GM18520 (cell line): ENCODE measurements at regions not wholly inside any gene's neighbourhood (a gene's known extent, or its start where the extent isn't known, plus 50 kb on each side); places are given as distances from the start of the nearest gene placed in this dataset.
"Not testable (repeated sequence)": the region's sequence is repeated elsewhere in the genome, so short reads cannot be mapped to it uniquely, and the experiment has no call there.

Experiments used
- ATAC-seq: cut with Tn5 transposase; IDR thresholded peaks from one replicate; pipeline ENCODE4 v1.9.1; 2021; ENCODE audit not compliant: unreplicated experiment

DNA sequence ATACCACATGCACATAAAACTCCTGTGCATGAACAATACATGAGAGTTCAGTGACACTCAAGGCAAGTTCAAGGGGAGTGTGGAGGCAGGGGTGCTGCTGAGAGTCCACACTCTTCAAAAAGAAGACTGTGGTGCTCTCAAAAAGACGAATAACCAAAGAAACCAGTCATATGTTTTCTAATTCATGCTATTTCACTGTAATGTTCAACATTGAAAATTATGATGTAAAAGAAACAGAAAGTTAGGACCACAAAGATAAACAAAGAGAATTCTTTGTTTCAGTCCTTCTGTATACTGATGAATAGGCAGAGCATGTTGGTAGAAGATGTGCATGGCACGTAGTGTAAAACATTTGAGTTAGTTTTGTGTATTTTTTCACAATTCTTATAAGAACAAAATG, 864.2 kb upstream of the LRATD1 start:
- no peak for ATAC-seq

DNA sequence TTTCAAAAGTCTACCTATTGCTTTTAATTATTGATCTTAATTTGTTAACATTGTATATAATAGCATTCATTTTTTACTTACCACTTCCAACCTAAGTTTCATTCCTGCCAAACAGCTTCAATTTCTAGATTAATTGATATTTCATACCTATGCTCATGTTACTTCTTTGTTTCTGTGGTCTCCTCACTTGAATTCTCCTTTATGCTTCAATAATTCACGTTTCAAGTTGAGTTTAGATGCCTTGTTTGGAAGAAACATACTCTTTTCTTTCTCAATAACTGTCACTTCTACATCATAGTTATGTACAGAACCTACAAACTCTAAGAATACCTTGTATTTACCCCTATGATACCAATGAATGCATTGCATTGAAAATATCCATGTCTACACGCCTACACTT, 862.2 kb upstream of the LRATD1 start:
- ATAC-seq, result no peak

DNA sequence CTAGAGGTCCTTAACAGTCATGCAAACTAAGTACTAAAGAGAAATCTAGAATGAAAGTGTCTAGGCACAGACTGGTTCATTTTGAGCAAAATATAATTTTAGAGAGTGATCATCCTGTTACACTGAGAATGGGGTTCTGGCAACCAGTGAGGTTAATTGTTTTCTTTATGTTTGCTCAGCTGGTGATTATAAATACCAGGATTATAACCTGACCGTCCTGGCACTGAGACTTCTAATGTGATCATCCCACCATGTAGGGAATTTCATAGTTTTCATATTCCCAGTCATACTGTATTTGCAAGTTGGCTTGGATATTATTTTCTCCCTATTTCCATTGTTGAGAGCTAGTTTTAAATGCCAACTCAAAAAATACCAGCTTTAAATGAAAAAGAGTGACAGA, 852.5 kb upstream of the LRATD1 start:
- no peak for ATAC-seq

DNA sequence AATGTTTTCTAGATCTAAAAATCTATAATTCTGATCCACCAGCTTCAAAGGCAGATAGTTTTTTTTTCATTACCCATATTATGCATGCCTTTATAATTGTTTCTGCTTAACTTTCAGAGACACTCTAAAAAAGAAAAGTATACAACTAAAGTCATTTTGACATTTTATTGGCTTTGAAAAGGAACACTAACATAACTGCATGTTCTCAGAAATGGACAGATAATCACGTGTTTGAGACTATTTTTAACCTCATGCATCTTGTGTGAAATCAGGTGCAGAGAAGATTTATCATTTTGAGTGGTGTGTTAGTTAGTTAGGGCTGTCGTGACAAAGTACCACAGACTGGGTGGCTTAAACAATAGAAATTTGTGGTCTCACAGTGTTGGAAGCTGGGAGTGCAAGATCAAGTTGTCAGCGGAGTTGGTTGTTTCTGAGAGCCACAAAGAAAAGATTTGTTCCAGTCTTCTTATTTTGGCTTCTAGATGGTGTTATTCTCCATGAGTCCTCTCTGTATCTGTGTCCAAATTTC, 841.4 kb upstream of the LRATD1 start:
- no peak for ATAC-seq

DNA sequence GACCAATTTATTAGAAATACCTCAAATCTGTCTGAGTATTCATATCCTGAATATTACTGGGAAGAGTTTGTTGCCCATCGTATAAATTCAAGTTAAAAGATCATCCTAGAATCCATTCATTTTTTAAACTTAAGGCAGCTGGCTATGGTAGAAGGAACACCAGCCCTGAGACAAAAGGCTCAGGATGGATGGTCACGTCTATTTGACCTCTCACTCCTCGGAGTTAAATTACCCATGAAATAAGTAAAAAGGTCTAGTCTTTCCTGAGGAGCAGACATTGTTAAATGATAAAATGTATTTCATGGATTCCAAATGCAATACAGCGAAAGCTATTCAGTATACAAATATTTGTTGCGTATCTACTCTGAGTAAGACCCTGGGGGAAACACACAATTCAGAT, 826.0 kb upstream of the LRATD1 start:
- ATAC-seq, result no peak

DNA sequence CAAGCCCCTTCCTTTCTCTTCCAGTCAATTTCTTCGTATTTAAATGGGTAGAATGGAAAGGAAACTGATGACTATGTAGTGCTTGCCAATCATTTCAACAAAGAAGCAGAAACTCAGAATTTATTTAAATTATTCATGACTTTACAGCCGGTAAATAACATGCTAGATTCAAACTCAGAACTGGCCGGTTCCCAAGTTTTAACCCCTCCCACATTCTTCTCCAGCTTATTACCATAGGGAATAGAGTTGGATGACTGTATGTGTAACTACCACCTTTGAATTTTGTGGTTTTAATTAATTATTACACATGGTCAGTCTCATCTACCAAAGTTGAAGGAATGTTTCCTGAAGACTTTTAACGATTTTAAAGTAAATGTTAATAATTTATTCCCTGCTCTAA, 819.3 kb upstream of the LRATD1 start:
- ATAC-seq, result no peak

DNA sequence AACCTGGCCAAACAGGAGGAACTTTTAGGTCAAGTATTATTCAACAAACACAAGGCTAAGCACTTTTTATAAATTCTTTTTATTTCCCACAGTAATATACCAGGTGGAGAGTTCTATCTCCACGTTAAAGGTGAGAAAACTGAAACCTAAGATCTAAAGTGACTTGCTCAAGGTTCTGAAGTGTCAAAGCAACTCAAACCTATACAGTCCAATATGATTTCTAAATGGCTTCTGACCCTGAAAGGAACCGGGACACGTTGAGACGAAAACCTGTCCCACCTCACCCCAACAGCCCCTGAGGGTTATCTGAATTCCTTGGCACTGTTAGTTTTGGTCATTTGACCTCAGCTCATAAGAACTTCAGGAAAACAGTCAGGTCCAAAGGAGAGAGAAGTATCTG, 814.5 kb upstream of the LRATD1 start:
- ATAC-seq, result no peak

DNA sequence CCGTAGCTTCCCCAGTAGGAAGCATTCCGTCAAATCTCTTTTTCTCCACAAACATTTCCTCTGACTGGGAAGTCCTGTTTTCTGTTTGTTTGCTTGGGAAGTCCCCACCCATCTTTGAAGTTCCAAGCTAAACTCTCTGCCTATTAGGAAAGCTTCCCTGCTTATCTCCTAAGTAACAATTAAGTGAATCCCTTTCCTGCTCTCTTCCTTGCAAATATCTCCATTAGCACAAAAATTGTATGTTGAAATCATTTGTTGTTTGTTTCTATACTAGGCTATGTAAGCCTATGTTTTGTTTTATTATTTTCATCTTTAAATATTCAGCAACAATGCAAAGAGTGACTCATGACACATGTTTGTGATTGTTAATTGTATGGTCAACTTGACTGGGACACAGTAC, 812.6 kb upstream of the LRATD1 start:
- no peak for ATAC-seq

DNA sequence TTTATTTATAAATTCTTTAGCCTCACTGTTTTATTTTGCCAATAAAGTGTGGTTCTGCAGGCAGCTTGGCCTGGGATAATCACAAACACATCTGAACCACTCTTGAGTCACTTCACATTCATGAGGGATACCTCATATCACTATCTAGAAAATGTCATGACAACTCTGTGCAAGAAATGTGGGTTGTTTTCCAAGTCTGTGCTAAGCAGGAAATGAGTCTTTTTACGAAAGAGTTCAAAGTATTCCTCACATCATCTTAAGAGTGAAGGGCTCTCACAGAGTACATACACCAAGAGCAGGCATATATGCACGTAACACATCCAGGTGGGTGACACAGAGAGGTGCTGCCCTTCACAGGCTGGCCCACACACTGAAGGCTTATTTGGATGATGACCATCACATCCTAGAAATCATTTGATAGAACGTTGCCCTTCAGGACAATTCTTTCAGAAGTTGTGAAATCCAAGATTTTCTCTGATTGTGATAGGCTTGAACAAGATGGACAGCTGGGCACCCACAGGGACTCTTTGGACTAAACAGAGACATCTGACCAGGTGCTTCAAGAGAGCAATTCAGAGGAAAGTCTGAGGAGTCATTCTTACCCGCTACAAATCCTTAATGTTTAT, 811.1 kb upstream of the LRATD1 start:
- ATAC-seq, result no peak

DNA sequence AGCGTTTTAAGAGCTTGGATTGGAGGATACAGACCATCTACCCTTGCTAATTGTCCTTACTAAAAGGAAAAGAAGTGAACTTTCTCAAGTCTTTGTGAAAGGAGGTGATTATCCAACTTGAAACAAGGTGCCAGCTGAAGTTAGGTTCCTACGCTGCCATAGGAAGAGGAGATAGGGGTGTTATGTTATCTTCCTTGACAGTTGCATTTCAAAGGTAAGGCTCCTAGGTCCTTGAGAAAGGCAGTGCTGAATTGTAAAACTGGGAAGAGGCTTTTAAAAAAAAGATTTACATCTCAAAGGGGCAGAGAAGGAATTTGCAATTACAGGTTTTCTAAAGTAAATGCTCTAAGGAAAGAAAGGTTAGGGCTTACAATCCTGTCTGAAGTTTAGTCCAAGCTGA, 810.2 kb upstream of the LRATD1 start:
- no peak for ATAC-seq

DNA sequence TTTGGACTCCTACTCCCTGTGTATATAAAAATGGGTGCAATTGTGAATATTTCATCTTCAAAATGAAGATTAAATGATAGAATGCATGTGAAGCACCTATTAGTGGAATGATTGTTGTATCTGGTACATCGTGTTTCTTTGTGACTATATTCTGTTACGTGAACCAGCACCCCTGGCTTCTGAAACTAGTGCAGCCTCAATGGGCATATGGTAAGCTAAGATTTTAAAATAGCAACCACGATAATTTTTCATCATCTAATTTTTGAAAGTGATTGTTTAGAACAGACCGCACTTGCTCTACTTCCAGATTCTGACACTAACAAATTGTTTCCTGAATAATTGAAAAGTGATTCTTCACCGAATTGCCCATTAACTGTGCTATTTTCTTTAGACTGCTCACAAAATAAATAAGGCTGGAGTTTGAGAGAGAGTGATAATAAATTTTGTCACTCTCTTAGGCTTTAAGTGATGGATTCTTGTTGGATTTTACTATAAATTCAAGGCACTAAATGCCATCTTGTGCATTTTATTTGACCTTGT, 806.1 kb upstream of the LRATD1 start:
- no peak for ATAC-seq

DNA sequence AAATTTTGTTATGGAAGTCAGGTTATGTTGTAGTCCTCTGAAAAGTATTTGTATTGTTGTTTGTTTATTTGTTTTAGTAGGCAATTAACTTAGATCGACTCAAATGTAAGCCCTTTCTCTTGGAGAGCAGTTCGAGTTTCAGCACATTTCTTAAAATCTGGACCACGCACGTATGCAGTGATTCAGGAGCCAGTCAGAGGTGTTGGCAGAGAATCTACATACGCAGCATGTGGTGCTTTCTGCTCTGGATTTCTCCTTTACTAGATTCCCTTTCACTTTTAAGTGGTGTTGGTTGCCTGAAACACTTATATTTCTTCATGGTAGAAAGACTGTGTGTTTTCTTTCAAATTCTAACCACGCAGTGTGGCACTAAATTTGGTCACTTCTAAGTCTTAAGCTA, 773.9 kb upstream of the LRATD1 start:
- no peak for ATAC-seq

DNA sequence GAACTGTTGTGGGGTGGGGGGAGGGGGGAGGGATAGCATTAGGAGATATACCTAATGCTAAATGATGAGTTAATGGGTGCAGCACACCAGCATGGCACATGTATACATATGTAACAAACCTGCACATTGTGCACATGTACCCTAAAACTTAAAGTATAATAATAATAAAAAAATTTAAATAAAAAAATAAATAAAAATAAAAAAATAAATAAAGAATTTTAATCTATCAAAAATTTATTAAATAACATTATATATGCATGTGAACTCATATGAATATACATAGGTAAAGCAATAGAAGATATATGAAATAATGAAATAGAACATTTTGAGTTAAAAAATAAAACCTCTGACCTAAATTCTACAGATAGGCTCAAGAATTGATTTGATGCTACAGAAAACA, 764.2 kb upstream of the LRATD1 start:
- not testable (repeated sequence) for ATAC-seq

DNA sequence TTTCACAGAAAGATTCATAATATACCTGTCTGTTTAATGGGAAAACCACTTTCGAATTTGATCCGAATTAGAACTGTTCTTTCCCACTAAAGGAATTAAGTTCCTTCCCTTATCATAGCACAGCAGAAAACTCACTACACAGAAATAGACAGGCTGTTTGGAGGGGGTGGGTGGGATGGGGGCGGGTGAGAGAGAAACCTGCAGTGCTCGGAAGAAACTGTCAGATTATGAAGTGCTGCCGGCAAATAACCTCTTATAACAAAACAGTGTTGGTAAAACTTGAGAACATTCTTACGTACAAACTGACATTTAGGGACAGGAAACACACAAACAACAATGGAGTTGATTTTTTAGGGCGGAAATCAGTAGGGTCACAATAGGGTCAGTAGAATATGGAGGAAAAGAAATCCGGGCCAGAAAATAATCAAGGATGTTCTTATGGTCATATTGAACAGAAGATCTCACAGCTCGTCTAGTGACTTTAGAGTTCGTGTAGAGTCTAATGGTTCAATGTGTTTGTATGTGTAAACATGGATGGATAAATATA, 756.0 kb upstream of the LRATD1 start:
- ATAC-seq, result no peak

DNA sequence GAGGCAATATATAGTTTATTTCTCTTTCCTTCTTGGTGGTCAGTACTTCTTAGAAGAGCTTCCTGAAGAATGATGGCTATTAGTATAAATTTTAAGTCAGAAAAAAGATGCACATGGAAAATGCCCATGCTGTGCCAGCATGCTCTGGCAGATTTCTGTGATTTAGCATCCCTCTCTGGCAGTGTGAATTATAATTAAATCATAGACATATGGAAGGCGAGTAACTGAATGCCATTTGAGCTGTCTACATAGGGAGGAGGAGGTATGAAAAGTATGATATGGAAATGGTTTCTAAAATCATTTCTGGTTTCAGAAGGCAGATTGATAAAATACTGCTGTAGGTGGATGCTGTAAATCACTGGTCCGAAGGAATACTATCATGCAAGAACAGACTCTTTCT, 754.9 kb upstream of the LRATD1 start:
- ATAC-seq, result no peak

DNA sequence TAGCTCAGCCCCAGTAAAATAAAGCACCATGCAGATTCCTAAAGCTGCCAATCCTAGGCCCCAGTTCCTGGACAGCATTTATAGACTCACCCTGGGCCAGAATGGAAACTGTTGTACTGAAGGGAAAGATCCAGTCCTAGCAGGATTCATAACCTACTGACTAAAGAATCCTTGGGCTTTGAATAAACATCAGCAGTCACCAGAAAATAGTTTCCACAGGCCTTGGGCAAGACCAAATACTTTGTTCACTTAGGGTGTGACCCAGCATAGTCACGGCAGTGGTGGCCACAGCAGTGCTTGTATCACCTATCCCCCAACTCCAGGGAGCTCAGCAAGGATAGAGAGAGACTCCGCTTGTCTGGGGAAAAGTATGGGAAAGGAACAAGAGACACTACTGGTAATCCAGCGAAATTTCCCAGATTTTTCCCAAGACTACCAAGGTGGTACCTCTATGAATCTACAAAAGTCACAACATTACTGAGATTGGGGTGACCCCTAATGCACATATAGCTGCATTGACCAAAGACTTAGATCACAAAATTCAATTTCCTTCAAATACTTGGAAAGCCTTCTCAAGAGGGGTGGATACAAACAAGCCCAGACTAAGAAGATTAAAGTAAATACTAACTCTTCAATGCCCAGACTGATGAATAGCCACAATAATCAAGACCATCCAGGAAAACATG, 748.1 kb upstream of the LRATD1 start:
- no peak for ATAC-seq

DNA sequence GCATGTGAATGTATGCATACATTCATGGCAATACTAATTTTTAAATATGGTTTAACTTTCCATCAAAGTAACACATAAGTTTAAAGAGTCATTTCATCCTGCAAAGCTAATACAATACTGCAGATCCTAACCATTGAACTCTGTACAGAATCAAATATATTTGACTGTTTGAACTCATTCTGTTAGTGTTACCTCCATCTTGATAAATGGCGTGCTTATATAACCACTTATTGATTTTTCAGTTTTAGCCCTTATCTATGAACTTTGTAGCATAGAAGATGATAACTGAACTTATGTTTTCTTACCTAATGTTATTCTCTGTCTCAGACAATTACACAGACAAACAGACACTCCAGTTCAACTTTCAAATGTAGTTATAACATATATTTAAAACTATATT, 731.0 kb upstream of the LRATD1 start:
- no peak for ATAC-seq

DNA sequence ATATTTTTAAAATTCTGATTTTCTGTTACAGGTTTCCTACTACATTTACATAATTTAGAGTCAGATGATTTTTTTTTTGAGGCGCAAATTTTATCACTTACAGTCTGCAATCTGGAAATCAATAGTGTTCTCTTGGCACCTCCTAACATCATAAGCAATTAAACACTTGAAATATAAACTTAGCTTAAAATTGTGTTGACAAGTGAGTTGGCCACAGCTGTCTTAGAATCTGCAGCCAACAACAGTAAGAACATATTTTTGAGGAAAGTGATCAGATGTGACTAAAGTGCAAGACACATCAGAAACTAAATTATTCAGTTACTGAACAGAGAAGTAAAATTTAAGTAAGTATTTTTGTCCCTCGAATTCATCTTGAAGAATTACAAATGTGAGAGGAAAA, 726.7 kb upstream of the LRATD1 start:
- no peak for ATAC-seq

DNA sequence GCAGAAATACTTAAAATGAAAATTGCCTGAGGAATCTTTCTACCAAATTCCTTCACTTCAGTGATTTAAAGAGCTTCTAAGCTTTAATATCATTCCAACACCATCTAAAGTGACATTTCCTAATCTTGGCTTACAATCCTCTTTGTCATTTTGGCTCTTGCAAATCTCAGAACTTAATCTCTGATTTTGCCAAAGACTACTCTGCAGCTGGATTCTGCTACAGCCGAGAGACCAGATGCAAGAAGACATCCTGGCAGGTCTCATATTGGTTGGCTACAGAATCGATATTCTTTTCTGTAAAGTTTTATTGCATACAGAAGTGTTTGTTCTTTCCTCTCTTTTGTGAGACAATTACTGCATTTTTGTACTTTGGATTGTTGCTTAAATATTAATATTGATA, 716.5 kb upstream of the LRATD1 start:
- no peak for ATAC-seq

DNA sequence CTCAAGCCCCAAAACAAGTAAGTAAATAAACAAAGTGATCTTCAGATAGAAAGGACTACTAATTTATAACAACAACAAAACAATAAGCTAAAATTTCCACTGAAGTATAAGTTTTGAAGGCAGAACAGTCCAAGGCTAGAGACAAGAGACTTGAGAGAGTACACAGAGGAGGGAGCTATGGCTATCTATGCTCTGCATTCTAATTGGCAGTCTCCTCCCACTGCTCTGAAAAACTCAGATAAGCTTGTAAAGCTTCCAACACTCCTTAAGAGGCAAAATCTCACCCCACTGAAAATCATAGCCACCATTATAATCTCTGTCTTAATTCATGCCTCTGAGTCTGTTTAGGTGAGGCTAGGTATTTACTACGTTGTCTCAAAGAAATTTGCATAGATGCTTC, 714.6 kb upstream of the LRATD1 start:
- ATAC-seq, result no peak

DNA sequence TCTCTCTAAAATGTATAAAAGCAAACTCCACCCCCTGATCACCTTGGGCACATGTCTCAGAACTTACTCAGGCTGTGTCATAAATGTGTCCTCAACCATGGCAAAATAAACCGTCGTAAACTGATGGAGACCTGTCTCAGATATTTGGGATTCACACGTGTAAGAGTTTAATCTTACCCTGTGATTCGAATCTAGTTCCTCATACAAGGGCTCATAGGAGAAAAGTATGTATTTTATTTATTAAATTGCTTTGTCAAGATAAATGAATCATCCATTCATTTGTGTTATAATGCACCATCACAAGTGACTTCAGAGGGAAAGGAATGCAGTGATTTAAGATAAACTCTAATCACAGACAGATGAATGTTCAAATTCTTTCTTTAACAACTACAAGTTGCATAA, 712.5 kb upstream of the LRATD1 start:
- ATAC-seq, result no peak

DNA sequence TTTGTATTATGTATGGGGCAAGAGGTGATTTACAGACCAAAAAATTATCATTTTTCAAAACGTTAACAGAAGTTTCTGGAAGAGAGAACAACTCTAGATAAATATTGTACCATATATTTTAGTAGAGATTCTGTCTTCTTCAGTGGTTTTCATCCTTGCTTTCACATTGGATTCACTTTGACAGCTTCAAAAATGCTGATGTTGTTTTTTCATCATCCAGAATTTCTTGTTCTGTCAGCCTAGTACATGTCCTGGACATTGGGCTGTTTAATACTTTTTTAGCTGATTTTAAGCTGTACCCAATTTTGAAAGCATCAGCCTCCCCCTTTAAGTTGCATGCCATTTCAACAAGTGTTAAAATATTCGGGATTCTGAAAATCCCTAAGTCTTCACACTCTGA, 711.3 kb upstream of the LRATD1 start:
- no peak for ATAC-seq
